Esophagus squamous epithelium (tissue), 5 donors: ENCODE measurements at regions not wholly inside any gene's neighbourhood (a gene's known extent, or its start where the extent isn't known, plus 50 kb on each side); places are given as distances from the start of the nearest gene placed in this dataset.

Experiments
- DNase-seq: peaks from one replicate; lab custom pipeline; 2025; lab: John Stamatoyannopoulos, UW
- H3K27ac ChIP-seq, 4 donors: fragments of 200-600 bp; sonication (generic); one replicate each; pipeline ENCODE4 v1.5.1; 2016 to 2019; ENCODE audit warnings: mild to moderate bottlenecking in 1 of 4
- H3K27me3 ChIP-seq, 4 donors: fragments of 200-600 bp; sonication (generic); 1 replicate in 3 of 4; 2 replicates in 1 of 4; pipeline versions ENCODE4 v1.5.1 to v1.6.0; 2017 to 2021; ENCODE audit warnings: antibody characterized with exemption in 1 of 4
- H3K36me3 ChIP-seq, 3 donors: fragments of 200-600 bp; sonication (generic); one replicate each; pipeline ENCODE4 v1.5.1; 2016 to 2019
- H3K4me1 ChIP-seq, 3 donors: fragments of 200-600 bp; sonication (generic); one replicate each; pipeline ENCODE4 v1.5.1; 2017 to 2019
- H3K4me3 ChIP-seq, 4 donors: fragments of 200-600 bp; sonication (generic); 1 replicate in 3 of 4; 2 replicates in 1 of 4; pipeline ENCODE4 v1.5.1; 2016 to 2019; ENCODE audit warnings: mild to moderate bottlenecking in 2 of 4, moderate library complexity in 1 of 4
- H3K9me3 ChIP-seq, 3 donors: fragments of 200-600 bp; sonication (generic); one replicate each; pipeline ENCODE4 v1.5.1; 2016 to 2019
- POLR2A ChIP-seq, 4 donors: fragments of 450-650 bp; IDR thresholded peaks; one replicate each; pipeline ENCODE4 v1.6.1; 2017; ENCODE audit warnings: antibody characterized with exemption in 4 of 4, mild to moderate bottlenecking in 4 of 4, moderate library complexity in 3 of 4
- WGBS, 2 donors: methylation state at CpG; one replicate each; pipeline ENCODE4 v1.1.5; 2018; 5-methylcytosine and 5-hydroxymethylcytosine counted together
- intact Hi-C: fragments of 100-400 bp; cut with DNase I; formaldehyde crosslinking; loops from one replicate; pipeline ENCODE4 v1.15.0; 2022
- TF ChIP-seq, protein P1 (sequence below), 6 experiments: fragments of 450-650 bp in 4 of 6; fragments of 200-600 bp in 2 of 6; sonication (generic) in 2 of 6; IDR thresholded peaks; one replicate each; pipeline ENCODE4 v1.5.1; 2016 to 2019; ENCODE audit warnings: antibody characterized with exemption in 6 of 6, mild to moderate bottlenecking in 4 of 6, moderate library complexity in 4 of 6
- donor health status: DM: yes; HTN: yes; CAD: no.

DNA sequence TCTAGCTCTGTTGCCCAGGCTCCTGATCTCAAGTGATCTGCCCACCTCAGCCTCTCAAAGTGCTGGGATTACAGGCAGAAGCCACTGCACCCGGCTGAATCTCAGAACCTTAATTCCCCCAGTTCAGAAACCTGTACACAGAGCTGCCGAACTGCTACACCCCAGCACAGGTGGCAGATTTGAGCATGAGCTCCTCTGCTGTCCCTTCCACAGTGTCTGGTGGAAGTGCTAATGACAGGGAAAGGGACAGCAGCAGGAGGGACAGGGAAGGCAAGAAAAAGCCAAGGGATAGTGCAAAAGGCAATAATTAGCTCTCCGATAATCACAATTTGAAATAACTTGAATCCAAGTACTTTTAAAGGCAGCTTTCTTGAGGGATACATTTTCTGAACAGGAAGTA lies 211.4 kb upstream of the ZNF521 start:
- no peaks in the 10 kb centered on the region for H3K36me3 ChIP-seq
- H3K27ac ChIP-seq: no peak overlapping the region
- DNase-seq: no peak
- H3K27me3 ChIP-seq: no peaks in the 10 kb centered on the region
- peaks cover 4 to 30% (median 16%) of the 10 kb centered on the region in 3 donors for H3K4me1 ChIP-seq
- intact Hi-C loops: no loop called here
- no peak overlapping the region for H3K4me3 ChIP-seq
- 83 to 93% methylated on average over 2 to 3 of the region's 3 CpGs for WGBS, 2 donors
- no peaks in the 10 kb centered on the region for H3K9me3 ChIP-seq
- no peak for TF ChIP-seq POLR2A (IDR thresholded peaks at IDR 0.05)
- TF ChIP-seq, protein P1, sequence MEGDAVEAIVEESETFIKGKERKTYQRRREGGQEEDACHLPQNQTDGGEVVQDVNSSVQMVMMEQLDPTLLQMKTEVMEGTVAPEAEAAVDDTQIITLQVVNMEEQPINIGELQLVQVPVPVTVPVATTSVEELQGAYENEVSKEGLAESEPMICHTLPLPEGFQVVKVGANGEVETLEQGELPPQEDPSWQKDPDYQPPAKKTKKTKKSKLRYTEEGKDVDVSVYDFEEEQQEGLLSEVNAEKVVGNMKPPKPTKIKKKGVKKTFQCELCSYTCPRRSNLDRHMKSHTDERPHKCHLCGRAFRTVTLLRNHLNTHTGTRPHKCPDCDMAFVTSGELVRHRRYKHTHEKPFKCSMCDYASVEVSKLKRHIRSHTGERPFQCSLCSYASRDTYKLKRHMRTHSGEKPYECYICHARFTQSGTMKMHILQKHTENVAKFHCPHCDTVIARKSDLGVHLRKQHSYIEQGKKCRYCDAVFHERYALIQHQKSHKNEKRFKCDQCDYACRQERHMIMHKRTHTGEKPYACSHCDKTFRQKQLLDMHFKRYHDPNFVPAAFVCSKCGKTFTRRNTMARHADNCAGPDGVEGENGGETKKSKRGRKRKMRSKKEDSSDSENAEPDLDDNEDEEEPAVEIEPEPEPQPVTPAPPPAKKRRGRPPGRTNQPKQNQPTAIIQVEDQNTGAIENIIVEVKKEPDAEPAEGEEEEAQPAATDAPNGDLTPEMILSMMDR (IDR thresholded peaks at IDR 0.05): no peak

DNA sequence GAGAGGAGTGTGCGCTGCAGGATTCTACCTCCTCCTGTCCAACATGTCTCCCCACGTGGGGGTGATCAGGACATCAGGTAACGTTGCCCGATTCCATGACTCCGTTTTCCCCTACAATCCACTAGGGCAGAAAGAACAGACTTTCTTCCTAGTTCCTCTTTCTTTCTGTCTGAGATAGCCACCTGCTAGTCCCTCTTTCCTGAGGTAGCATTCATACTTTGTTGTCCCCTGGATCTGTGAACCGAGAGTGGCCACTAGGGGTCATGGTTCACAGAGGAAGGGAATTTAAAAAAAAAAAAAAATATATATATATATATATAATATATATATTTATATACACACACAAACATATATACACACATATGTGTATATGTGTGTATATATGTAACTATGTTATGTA lies 210.0 kb upstream of the ZNF521 start:
- intact Hi-C loops: no loop called here
- 54 to 71% methylated on average over 5 to 6 of the region's 6 CpGs for WGBS, 2 donors
- DNase-seq: no peak
- Histone ChIP-seq H3K27ac (no peak overlapping the region), H3K9me3 (no peaks in the 10 kb centered on the region), H3K27me3 (no peaks in the 10 kb centered on the region), H3K36me3 (no peaks in the 10 kb centered on the region), H3K4me1 (peaks cover 4 to 30% (median 16%) of the 10 kb centered on the region in 3 donors), H3K4me3 (no peak overlapping the region)
- TF ChIP-seq POLR2A (IDR thresholded peaks at IDR 0.05): no peak
- TF ChIP-seq, protein P1 (IDR thresholded peaks at IDR 0.05): peak in 1 of 6 experiments; percentile 4

DNA sequence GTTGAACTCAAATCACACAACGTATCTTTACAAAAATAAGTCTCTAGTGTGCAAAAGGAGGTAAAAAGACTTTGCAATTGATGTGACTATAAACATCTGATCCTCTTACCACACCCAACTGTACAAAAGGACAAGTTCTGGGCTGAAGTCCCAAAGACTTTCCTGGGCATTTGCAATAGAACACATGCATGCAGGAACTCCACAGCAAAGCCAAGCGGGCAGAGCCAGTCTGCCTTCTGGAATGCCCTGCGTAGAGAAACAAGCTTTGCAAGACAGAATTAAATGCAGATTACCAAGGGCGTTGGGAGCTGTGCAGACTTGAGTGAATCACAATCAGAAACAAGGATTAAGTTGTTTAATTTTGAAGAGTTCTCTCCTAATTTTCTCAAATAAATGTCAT lies 208.4 kb upstream of the ZNF521 start:
- Histone ChIP-seq H3K4me3 (no peak overlapping the region), H3K27me3 (no peaks in the 10 kb centered on the region), H3K27ac (peak overlapping the region in 3 of 4 donors; percentile 11 to 76 (median 74)), H3K9me3 (no peaks in the 10 kb centered on the region), H3K4me1 (peaks cover 4 to 41% (median 16%) of the 10 kb centered on the region in 3 donors), H3K36me3 (no peaks in the 10 kb centered on the region)
- DNase-seq: no peak
- WGBS, 2 donors: 30 to 40% methylated on average over 4 of the region's 4 CpGs
- TF ChIP-seq, protein P1 (IDR thresholded peaks at IDR 0.05): no peak
- TF ChIP-seq POLR2A (IDR thresholded peaks at IDR 0.05): no peak
- intact Hi-C loops: no loop called here

DNA sequence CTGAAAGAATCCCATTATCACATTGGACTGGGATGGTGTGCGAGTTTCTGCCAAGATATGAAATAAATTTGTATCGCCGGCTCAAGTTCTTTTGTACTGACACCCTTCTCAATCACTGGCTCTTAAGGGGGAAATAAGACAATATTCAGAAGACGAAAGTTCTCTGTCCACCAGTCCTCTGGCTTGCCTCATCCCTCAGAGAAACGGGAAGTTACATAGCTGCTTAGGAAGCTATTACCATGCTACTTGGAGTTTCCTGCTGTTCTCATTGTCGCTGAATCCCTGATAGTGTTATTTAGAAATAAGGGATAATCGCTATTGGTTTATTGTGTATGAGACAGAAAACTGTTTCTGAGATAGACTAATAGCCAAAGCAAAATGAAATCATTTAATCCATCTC lies 205.0 kb upstream of the ZNF521 start:
- no peaks in the 10 kb centered on the region for H3K27me3 ChIP-seq
- H3K36me3 ChIP-seq: no peaks in the 10 kb centered on the region
- DNase-seq: no peak
- 61 to 75% methylated on average over 7 of the region's 7 CpGs for whole genome bisulfite sequencing, 2 donors
- TF ChIP-seq, protein P1 (IDR thresholded peaks at IDR 0.05): no peak
- TF ChIP-seq POLR2A (IDR thresholded peaks at IDR 0.05): no peak
- H3K27ac ChIP-seq: no peak overlapping the region
- intact Hi-C loops: no loop called here
- no peak overlapping the region for H3K4me3 ChIP-seq
- no peaks in the 10 kb centered on the region for H3K9me3 ChIP-seq
- H3K4me1 ChIP-seq: peaks cover 4 to 41% (median 16%) of the 10 kb centered on the region in 3 donors

DNA sequence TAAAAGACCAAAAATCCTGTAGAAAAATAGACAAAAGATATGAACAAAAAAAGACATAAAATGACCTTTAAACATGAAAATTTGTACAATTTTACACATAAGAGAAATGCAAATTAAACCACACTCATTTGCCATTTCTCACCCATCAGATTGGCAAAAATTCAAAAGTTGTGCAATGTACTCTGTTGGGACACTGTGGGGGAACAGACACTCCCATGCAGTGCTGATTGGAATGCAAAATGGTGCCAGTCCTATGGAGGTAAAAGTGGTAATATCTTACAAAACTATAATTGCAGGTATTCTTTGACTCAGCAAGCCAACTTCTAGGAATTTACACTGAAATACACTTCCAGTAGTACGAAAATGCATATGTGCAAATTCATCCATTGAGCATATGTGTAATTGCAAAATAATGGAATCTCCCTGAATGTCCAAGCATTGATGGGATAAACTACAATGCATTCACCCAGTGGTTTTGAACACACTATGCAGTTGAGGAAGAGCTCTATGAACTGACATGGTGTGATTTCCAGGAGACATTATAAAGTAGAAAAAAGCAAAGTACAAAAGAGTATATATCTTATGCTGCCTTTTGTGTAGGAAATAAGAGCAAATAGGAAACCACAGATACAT lies 201.8 kb upstream of the ZNF521 start:
- Histone ChIP-seq H3K27me3 (no peaks in the 10 kb centered on the region), H3K4me3 (no peak overlapping the region), H3K36me3 (no peaks in the 10 kb centered on the region), H3K9me3 (no peaks in the 10 kb centered on the region), H3K27ac (no peak overlapping the region), H3K4me1 (peaks cover 0 to 11% (median 0%) of the 10 kb centered on the region in 3 donors)
- DNase-seq: no peak
- 71 to 73% methylated on average over 1 of the region's 1 CpG for WGBS, 2 donors
- TF ChIP-seq, protein P1 (IDR thresholded peaks at IDR 0.05): no peak
- TF ChIP-seq POLR2A (IDR thresholded peaks at IDR 0.05): no peak
- intact Hi-C loops: no loop called here
